ENCODE measurements at regions not wholly inside any gene's neighbourhood (a gene's known extent, or its start where the extent isn't known, plus 50 kb on each side); places are given as distances from the start of the nearest gene placed in this dataset.

GRCh38 chr5:39525271-39525670 is 100.5 kb upstream of the DAB2 start:
- no peak for DNase-seq

DNA sequence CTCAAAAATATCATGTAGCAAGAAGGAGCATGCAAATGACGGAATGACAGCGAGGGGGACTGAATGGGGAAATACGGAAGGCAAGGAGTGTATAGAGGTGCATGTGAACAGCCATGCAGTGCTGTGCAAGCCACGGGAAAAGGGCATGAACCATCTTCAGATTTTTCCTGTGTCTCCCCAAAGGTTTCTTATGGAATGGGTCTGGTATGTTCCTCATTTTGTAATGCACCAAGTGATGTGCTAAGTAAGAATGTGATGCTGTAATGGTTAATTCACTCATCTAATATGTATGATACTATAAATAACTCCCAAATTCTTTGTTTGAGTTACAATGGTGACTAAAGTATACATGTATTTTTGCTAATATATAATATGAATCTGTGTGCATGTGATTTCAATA is 99.0 kb upstream of the DAB2 start:
- no peak for DNase-seq

DNA sequence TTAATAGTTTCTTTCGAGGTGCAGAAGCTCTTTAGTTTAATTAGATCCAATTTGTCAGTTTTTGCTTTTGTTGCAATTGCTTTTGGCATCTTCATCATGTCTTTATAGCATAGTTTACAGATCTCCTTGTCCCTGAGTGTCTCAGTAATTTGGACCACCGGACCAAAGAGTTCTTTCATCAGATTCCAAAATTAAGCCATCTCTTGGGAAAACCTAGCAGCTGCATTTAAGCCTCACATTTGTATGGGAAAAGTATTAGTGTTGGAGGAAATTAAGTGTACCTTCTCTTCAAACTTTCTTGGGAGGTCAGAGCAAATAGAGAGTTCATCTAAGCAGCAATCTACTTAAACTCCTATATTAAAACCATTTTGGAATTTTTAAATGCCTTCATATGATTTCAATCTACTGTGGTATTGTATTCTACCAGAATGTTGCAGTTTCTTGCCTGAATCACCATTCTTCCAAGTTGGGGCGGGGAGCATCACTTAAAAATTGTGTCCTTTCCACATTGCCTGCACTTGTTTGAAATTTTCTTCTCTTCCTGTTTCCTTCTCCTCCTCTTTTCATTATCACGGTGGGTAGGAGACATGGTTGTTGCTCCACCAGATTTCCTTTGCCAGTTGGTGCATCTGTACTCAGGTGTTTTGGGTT is 97.3 kb upstream of the DAB2 start:
- no peak for DNase-seq

GRCh38 chr5:39521098-39521860 is 96.5 kb upstream of the DAB2 start:
- DNase-seq = no peak

- no peak for DNase-seq
Measured at GRCh38 chr5:39520232-39520572, 95.4 kb upstream of the DAB2 start.

DNA sequence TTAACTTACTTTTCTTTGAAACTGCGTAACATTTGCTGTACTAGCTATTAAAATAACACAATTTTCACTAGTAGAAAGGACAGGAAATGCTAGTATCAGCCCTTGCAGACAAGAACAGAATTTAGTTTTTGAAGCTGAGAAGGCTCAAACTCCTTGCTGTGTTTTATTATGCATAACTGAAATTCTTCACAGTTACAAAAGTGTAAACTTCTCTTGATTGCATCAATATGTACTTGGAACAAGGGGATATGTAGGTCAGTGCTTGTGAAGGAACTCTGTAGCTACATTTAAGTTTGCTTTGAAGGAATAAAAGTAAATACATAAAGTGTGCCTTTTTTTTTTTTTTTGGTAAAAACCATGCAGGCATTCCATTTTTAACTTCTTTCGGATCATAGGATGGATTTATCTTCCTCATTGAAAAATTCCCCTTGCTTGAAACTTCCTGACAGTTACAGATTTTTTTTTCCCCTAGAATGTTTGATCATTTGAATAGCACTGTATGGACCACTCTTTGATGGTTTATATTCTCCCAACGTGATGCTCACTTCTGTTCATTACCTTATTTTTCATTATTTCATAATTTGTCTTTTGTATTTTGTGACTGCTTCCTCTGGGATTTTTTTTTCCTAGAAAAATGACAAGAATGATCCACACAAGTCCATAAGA is 94.9 kb upstream of the DAB2 start:
- DNase-seq = no peak

DNA sequence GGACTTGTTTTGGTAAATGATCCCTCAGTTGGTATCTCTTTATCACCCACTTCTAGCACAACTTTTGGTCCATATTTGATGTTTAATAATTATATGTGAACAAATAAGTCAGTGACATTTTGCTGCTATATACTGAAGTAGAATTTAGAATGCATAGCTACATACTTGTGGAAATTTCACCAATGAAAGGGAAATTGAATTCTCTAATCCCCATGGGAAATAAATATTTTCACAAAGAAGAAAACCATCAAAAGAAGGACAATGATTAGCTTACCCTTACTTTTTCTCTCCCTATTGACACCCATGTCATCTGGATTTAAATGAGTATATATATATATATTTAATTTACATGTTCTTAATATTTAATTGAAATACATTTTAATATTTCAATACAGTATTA is 94.3 kb upstream of the DAB2 start:
- no peak for DNase-seq

GRCh38 chr5:39518516-39518915 is 93.7 kb upstream of the DAB2 start:
- DNase-seq = no peak

DNA sequence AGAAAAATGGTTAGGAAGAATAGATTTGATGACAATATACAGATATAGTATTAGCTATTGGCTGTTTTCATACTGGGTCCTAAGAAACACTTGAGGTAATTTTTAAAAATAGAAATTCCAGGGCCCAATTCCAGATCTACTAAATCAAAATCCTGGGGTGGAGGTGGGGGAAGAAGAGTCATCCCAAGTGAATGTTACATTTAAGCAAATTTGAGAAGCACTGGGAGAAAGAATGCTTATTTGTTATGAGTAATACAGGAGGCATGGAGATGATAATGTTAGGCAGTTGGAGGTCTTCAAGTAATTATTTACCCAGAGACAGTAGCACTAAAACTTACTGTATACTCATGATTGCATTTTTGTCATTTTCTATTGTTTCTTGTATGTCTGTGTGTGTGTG is 93.0 kb upstream of the DAB2 start:
- no peak for DNase-seq

- DNase-seq = no peak
Measured at GRCh38 chr5:39515881-39516280, 91.1 kb upstream of the DAB2 start.

DNA sequence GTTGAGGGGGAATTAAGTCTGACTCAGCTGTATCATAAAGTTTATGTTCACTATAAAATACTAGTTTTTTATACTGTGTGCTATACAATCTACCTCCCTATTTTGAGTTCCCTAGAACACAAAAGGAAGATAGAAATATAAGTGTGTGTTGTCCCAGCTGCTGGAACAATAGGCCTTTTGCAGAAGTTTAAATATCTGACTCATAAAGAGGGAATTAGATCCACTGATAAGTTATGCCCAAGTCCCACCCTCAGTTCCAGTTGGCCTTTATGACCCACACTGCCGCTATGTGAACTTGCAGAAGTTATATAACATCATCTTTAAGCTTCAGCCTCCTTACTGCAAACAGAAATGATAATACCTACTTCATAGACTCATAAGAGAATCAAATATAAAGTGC is 88.5 kb upstream of the DAB2 start:
- no peak for DNase-seq

GRCh38 chr5:39506211-39506610 is 81.4 kb upstream of the DAB2 start:
- no peak for DNase-seq

DNA sequence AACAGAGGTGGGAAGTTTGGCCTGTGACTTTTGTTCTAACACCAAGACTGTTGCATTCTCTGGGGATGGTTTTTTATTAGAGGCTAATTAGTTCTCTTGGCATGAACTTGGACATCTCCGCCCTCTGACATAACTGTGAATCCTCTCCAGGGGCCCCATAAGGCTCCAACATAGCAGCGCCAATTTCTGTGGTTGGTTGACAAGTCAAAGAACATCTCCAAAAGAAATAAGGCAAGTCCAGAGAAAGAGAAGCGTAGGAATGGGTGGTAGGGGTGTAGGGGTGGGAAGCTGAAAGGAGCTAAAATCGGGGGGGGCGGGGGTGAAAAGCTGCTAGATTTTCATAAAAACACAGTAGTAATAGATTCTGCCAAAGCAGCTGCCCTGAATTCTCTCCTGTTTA is 81.0 kb upstream of the DAB2 start:
- DNase-seq = no peak

- no peak for DNase-seq
Measured at GRCh38 chr5:39505363-39505762, 80.6 kb upstream of the DAB2 start.

- DNase-seq = no peak
Measured at GRCh38 chr5:39503155-39503554, 78.4 kb upstream of the DAB2 start.

GRCh38 chr5:39502704-39503103 is 77.9 kb upstream of the DAB2 start:
- no peak for DNase-seq

DNA sequence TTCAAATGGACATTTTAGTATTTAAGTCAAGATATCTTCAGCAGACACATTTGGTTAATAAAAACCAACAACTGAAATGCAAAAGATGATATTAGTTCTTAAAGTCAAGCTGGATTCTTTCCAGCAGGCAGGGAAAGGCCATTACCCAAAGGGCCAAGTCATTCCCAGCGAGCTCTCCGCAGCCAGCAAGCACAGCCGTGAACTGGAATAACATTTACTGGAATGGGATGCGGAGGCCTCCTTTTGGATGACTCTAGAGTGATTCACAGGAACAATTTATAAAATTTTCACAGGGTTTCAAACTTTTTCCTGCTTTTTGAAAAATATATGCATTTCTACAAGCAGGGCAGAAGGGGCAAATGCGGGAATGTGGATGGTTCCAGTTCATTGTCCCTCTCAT is 76.6 kb upstream of the DAB2 start:
- DNase-seq = no peak

- DNase-seq = no peak
Measured at GRCh38 chr5:39500551-39501175, 75.9 kb upstream of the DAB2 start.

DNA sequence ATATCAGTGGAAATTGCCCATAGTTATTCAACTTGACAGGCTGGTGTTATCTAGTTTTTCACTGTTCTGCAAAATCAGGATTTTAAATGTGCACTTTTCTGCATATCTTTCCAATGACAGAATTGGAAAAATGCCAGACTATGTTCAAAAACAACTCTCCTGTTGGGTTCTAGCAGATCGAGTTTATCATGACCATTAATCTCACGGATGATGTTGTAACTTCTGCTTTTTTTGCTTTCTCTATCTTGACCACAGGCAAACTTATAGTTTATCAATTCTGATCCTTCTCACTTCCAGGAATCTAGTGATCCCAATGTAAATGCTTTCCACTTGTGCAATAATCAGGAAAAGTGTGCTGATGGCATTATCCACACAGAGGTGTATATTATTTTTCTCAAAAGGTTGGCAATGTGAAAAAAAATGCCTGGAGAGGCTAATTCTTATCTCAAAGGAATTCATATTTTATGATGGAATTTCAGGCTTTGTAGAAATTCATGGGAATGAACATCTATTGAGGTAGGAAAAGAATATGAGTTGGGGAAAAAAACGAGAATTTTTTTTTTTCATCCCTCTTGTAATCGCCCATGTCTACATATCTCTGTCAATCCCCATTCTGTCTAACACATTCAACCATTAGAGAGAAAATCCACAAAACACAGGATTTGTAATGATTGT is 73.6 kb upstream of the DAB2 start:
- DNase-seq = no peak

DNA sequence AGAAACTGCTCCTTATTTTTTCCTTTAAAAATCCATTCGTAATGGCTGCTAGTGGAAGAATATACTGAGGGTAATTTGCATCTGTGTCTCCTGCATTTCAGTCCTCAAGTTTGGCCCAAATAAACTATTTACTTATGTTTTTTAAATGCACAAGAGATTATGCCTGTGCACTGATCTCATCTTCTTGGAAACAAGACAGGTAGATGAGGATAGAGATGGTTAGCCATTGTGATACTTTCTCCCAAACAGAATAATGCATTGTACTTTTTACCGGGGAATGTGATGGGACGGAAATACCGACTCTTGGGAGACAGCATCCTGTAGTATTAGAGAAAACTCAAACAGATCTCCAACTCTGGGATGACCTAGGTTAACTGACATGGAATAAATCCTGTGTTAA is 72.5 kb upstream of the DAB2 start:
- no peak for DNase-seq

DNA sequence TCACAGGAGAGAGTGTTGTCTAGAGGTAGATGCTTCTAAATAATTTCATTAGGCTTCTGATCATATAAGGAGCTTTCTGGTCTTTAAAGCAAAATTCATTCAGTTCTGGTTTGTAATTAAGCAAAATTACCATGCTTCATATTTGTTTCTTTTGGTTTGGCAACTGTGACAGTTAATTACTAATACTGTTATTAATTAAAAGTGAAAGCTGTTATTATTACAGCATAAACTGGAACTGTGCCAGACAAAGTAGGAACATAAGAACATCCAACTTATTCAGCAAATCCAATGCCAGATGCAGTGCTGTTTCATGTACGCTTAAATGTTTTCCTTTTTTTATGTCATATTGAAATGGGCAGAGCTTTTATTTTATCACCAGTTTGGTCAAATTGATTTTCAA is 70.4 kb upstream of the DAB2 start:
- DNase-seq = no peak

DNA sequence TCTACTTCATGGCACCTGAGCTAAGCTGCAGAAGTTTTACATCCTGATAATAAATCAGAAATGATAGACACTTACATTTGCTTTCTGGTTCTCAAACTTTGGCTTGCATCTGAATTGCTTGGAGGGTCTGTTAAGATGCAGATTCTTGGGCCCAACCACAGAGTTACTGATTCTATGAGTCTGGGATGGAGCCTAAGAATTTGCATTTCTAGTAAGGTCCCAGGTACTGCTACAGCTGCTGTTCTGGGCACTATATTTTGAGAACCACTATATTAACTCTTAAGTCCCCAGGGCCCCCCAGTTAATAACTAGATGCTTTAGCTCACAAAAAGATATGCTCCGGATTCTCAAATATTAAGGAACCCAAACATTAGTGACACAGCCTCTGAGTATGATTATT is 69.8 kb upstream of the DAB2 start:
- no peak for DNase-seq

DNA sequence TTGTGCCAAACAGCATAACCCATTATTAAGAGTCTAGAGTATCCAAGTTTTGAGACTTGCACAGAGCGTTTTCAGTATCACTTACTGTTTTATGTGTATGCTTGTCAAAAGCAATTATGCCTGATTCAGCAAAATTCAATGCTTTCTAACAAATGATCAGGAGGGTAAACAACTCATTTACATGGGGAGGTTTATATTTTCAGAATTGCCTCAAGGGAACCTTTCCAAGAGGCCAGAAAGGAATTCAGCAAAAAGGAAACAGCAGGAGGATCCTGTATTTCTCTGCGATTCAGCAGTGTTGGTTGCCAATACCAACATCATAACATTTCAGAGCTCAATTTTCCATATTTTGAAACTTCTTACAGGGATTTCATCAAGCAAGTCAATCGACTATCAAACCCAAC is 69.3 kb upstream of the DAB2 start:
- DNase-seq = no peak

DNA sequence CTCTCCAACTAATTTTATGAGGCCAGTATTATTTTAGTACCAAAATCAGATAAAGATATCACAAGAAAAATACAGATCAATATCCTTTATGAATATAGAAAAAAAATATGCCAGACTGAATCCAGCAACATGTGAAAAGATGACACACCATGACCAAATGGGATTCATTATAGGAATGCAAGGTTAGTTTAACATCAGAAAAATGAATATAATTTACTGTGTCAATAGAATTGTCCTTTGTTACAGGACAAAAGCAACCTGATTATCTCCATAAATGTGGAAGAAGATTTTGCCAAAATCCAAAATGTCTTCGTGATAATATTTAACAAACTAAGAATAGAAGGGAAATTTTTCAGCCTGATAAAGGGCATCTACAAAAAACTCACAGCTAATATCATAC is 66.4 kb upstream of the DAB2 start:
- no peak for DNase-seq
